GM12878 (cell line): ENCODE measurements at regions not wholly inside any gene's neighbourhood (a gene's known extent, or its start where the extent isn't known, plus 50 kb on each side); places are given as distances from the start of the nearest gene placed in this dataset.

Experiments
- ATAC-seq: fragments of 200-7000 bp; cut with Tn5 transposase; 3 replicates; pipeline ENCODE4 v1.9.1; 2020; ENCODE audit warnings: mild to moderate bottlenecking, moderate library complexity
- BruUV-seq: library from RNA; stranded (reverse); fragments of 400-500 nt; replicated peaks from 2 replicates; lab custom pipeline; 2021; lab: Mats Ljungman, UMichigan
- CTCF ChIA-PET: fragments of 300-600 bp; sonication (Branson Sonifier 250); formaldehyde crosslinking; extraction: SDS; loops from one replicate; lab custom pipeline; 2021; ENCODE audit warnings: inconsistent platforms; lab: Yijun Ruan, JAX
- POLR2A ChIA-PET: fragments of 350-600 bp; formaldehyde crosslinking; extraction: SDS; loops from one replicate; lab custom pipeline; 2021; ENCODE audit warnings: inconsistent platforms; lab: Charles Lee
- RAD21 ChIA-PET: fragments of 300-600 bp; sonication (Branson Sonifier 250); formaldehyde crosslinking; loops from one replicate; lab custom pipeline; 2023; ENCODE audit warnings: antibody characterized with exemption; ENCODE audit not compliant: unreplicated experiment; lab: Charles Lee
- SMC1A ChIA-PET: fragments of 300-600 bp; sonication (Branson Sonifier 250); formaldehyde crosslinking; loops from one replicate; lab custom pipeline; 2023; ENCODE audit not compliant: unreplicated experiment, uncharacterized antibody; lab: Charles Lee
- DNase-seq: peaks from one replicate; pipeline ENCODE4 v3.0.0-alpha.2; 2011; ENCODE audit warnings: low read depth, low spot score
- FAIRE-seq: peaks from 3 replicates; lab custom pipeline; 2011; peaks lifted over from hg19 to GRCh38; lab: Jason Lieb, UNC
- H2AFZ ChIP-seq: 2 replicates; pipeline ENCODE4 v1.6.0; 2011; ENCODE audit warnings: low read depth, low read length, control low read depth; ENCODE audit not compliant: control insufficient read depth
- H3K27ac ChIP-seq: 2 replicates; pipeline ENCODE4 v1.5.1; 2011; ENCODE audit warnings: control low read depth; ENCODE audit not compliant: control insufficient read depth, insufficient read depth
- H3K27me3 ChIP-seq, 2 experiments: replicated peaks in 1 of 2; 2 replicates each; pipeline versions ENCODE4 v1.6.0 to v1.6.1; 2011; ENCODE audit warnings: low read length in 1 of 2; ENCODE audit not compliant: control insufficient read depth in 2 of 2, insufficient read depth in 2 of 2
- H3K36me3 ChIP-seq, 2 experiments: 2 replicates each; pipeline ENCODE4 v1.5.1; 2011; ENCODE audit warnings: low read length in 1 of 2; ENCODE audit not compliant: control insufficient read depth in 2 of 2, insufficient read depth in 2 of 2
- H3K4me1 ChIP-seq: 2 replicates; pipeline ENCODE4 v1.6.1; 2011; ENCODE audit warnings: mild to moderate bottlenecking, low read length, moderate library complexity, mixed read lengths; ENCODE audit not compliant: control insufficient read depth, insufficient read depth
- H3K4me2 ChIP-seq: 2 replicates; pipeline ENCODE4 v1.6.0; 2011; ENCODE audit warnings: control low read depth; ENCODE audit not compliant: control insufficient read depth, insufficient read depth
- H3K4me3 ChIP-seq: fragments of 200-600 bp; sonication (generic); 2 replicates; pipeline ENCODE4 v1.5.1; 2016
- H3K79me2 ChIP-seq: 2 replicates; pipeline ENCODE4 v1.6.0; 2011; ENCODE audit warnings: low read length; ENCODE audit not compliant: control insufficient read depth, insufficient read depth
- H3K9ac ChIP-seq: 2 replicates; pipeline ENCODE4 v1.8.0; 2011; ENCODE audit warnings: low read length, control low read depth, mixed read lengths; ENCODE audit not compliant: control insufficient read depth, insufficient read depth
- H3K9me3 ChIP-seq: replicated peaks from 3 replicates; pipeline ENCODE4 v1.5.1; 2011; ENCODE audit warnings: mild to moderate bottlenecking, low read length; ENCODE audit not compliant: control insufficient read depth, insufficient read depth
- H4K20me1 ChIP-seq: 2 replicates; pipeline ENCODE4 v1.6.0; 2011; ENCODE audit not compliant: control insufficient read depth, insufficient read depth
- CREM ChIP-seq: IDR thresholded peaks from 2 replicates; pipeline ENCODE4 v1.6.1; 2014; ENCODE audit warnings: antibody characterized with exemption, low read depth
- DPF2 ChIP-seq: fragments of 450-650 bp; IDR thresholded peaks from 2 replicates; pipeline ENCODE4 v1.6.1; 2017; ENCODE audit warnings: mild to moderate bottlenecking
- EZH2 ChIP-seq: IDR thresholded peaks from 2 replicates; pipeline ENCODE4 v1.6.1; 2012; ENCODE audit warnings: low read depth, mild to moderate bottlenecking, control low read depth, inconsistent platforms, low read length, borderline replicate concordance; ENCODE audit not compliant: control insufficient read depth
- HDAC2 ChIP-seq: fragments of 200-600 bp; sonication (generic); IDR thresholded peaks from 2 replicates; pipeline ENCODE4 v1.6.1; 2017
- HDGF ChIP-seq: fragments of 450-650 bp; IDR thresholded peaks from 2 replicates; pipeline ENCODE4 v1.6.1; 2016; ENCODE audit warnings: antibody characterized with exemption
- LARP7 ChIP-seq: fragments of 450-650 bp; IDR thresholded peaks from 2 replicates; pipeline ENCODE4 v1.6.1; 2017; ENCODE audit warnings: mild to moderate bottlenecking
- MYB ChIP-seq: fragments of 150-350 bp; IDR thresholded peaks from 2 replicates; pipeline ENCODE4 v1.6.1; 2014; ENCODE audit warnings: mild to moderate bottlenecking, low read depth, low read length, borderline replicate concordance
- SP1 ChIP-seq: IDR thresholded peaks from one replicate; pipeline ENCODE4 v1.6.1; 2011; ENCODE audit warnings: low read depth, low read length
- ZBTB33 ChIP-seq: fragments of 450-650 bp; IDR thresholded peaks from 2 replicates; pipeline ENCODE4 v1.6.1; 2017; ENCODE audit warnings: mild to moderate bottlenecking
- WGBS: methylation state at CpG from one replicate; pipeline ENCODE4 v1.1.6; 2016; ENCODE audit warnings: low lambda C conversion rate; ENCODE audit not compliant: insufficient replicate concordance, insufficient coverage; ENCODE audit errors: missing lambda C conversion rate; 5-methylcytosine and 5-hydroxymethylcytosine counted together
- in situ Hi-C: fragments of 300-500 bp; cut with MboI; formaldehyde crosslinking; loops from 9 replicates; pipeline ENCODE4 v1.14.3; 2018; ENCODE audit warnings: mixed read lengths
- intact Hi-C: fragments of 100-400 bp; cut with micrococcal nuclease; formaldehyde crosslinking; loops from one replicate; pipeline ENCODE4 v1.14.2; 2022; ENCODE audit not compliant: unreplicated experiment

- TF ChIP-seq HDAC2, result no peak
Measured at GRCh38 chr4:185921583-185922555, 109.9 kb upstream of the SORBS2 start (continued).

- FAIRE-seq (no peak), DNase-seq (no peak), ATAC-seq (no peak)
- in situ Hi-C loops (no loop called here), intact Hi-C loops (no loop called here)
- ChIA-PET POLR2A (no interaction called here), SMC1A (no interaction called here), RAD21 (no interaction called here), CTCF (no interaction called here)
- H3K4me2 ChIP-seq, result no peak overlapping the region
- no peaks in the 10 kb centered on the region for H3K9me3 ChIP-seq
- BruUV-seq, result no TSS peak
- no peaks in the 10 kb centered on the region for H4K20me1 ChIP-seq
- no peak overlapping the region for H3K9ac ChIP-seq
- TF ChIP-seq EZH2, result no peak
- no peak overlapping the region for H3K4me3 ChIP-seq
- WGBS, result 55% methylated on average over 17 of the region's 17 CpGs
- no peak overlapping the region for H3K27ac ChIP-seq
- H3K27me3 ChIP-seq, result no peaks in the 10 kb centered on the region
- no peaks in the 10 kb centered on the region for H3K4me1 ChIP-seq
- no peaks in the 10 kb centered on the region for H3K79me2 ChIP-seq
- H3K36me3 ChIP-seq, result no peaks in the 10 kb centered on the region
- no peak overlapping the region for H2AFZ ChIP-seq
Measured at GRCh38 chr4:185924458-185925044, 112.6 kb upstream of the SORBS2 start.

DNA sequence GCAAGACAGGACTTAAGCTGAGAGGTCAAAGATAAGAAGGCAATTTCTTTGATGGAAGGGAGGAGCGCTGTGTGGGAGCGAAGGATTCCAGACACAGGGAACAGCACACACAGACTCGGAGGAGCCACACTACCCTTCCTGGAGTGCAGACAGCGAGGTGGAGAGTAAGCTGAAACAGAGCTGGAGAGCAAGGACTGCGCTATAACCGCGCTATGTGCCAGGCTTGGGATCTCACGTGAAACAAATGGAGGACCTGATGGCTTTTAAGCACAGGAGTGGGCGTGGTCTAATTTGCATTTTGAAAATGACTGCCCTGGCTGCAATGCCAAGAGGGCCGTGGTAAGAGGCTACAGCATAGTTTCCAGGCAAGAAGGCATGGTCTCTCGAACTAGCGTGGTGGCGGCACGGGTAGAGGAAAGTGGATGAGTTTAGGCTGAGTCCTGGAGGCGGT is 113.9 kb upstream of the SORBS2 start:
- H3K36me3 ChIP-seq, result no peaks in the 10 kb centered on the region
- H2AFZ ChIP-seq, result no peak overlapping the region
- CTCF ChIA-PET, result no interaction called here
- TF ChIP-seq CREM (no peak), EZH2 (no peak), DPF2 (no peak), HDGF (no peak), MYB (no peak), LARP7 (no peak), SP1 (no peak), ZBTB33 (no peak)
- no peaks in the 10 kb centered on the region for H3K4me1 ChIP-seq
- BruUV-seq, result no TSS peak
- H3K27ac ChIP-seq, result no peak overlapping the region
- H3K27me3 ChIP-seq, result no peaks in the 10 kb centered on the region
- POLR2A ChIA-PET, result no interaction called here
- H3K9me3 ChIP-seq, result no peaks in the 10 kb centered on the region
- intact Hi-C loops, result no loop called here
- no peaks in the 10 kb centered on the region for H3K79me2 ChIP-seq
- in situ Hi-C loops, result no loop called here
- DNase-seq (no peak), ATAC-seq (no peak), FAIRE-seq (no peak)
- SMC1A ChIA-PET, result no interaction called here
- WGBS, result 65% methylated on average over 15 of the region's 15 CpGs
- RAD21 ChIA-PET, result no interaction called here
- no peak overlapping the region for H3K9ac ChIP-seq
- no peak overlapping the region for H3K4me2 ChIP-seq
- H3K4me3 ChIP-seq, result no peak overlapping the region
- no peaks in the 10 kb centered on the region for H4K20me1 ChIP-seq
